AG04449 (cell line): ENCODE measurements at regions not wholly inside any gene's neighbourhood (a gene's known extent, or its start where the extent isn't known, plus 50 kb on each side); places are given as distances from the start of the nearest gene placed in this dataset.

Source experiments
- CTCF ChIA-PET: fragments of 350-600 bp; formaldehyde crosslinking; extraction: SDS; loops from one replicate; lab custom pipeline; 2021; ENCODE audit warnings: antibody characterized with exemption; lab: Yijun Ruan, JAX
- POLR2A ChIA-PET: fragments of 400-600, 350-600 bp; formaldehyde crosslinking; extraction: SDS; loops from one replicate; lab custom pipeline; 2020; ENCODE audit warnings: antibody characterized with exemption, inconsistent platforms; lab: Yijun Ruan, JAX
- DNase-seq: peaks from one replicate; pipeline ENCODE4 v3.0.0-alpha.2; 2010; ENCODE audit warnings: low read depth, low spot score
- H3K4me3 ChIP-seq: 2 replicates; pipeline ENCODE4 v1.5.1; 2011; ENCODE audit warnings: low read depth, mild to moderate bottlenecking, control low read depth, low read length
- TF ChIP-seq, protein P1 (sequence below): IDR thresholded peaks from one replicate; pipeline ENCODE4 v1.5.1; 2011; ENCODE audit warnings: mild to moderate bottlenecking, moderate library complexity, low read length, control low read depth, inconsistent platforms; ENCODE audit not compliant: insufficient read depth; ENCODE audit errors: missing control alignments

DNA sequence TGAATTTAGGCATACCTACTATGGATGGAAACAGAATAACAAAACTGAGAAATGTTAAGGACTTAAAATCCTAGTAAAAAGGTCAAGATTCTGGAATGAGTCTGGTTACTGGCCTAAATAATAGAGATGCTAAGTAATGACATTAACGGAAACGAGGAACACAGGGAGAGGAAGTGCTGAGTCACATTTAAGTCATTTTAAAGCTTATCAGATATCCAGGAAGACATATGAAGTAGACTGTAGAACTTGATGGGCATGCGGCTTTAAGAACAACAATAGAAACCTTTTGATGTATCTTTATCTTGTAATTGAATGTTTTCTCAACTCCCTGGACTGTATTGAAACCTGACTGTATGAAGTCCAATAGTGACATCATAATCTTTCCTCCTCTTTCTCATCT is 1251.4 kb upstream of the CDH6 start:
- ChIA-PET CTCF (no interaction called here), POLR2A (no interaction called here)
- H3K4me3 ChIP-seq = no peak overlapping the region
- TF ChIP-seq, protein P1, sequence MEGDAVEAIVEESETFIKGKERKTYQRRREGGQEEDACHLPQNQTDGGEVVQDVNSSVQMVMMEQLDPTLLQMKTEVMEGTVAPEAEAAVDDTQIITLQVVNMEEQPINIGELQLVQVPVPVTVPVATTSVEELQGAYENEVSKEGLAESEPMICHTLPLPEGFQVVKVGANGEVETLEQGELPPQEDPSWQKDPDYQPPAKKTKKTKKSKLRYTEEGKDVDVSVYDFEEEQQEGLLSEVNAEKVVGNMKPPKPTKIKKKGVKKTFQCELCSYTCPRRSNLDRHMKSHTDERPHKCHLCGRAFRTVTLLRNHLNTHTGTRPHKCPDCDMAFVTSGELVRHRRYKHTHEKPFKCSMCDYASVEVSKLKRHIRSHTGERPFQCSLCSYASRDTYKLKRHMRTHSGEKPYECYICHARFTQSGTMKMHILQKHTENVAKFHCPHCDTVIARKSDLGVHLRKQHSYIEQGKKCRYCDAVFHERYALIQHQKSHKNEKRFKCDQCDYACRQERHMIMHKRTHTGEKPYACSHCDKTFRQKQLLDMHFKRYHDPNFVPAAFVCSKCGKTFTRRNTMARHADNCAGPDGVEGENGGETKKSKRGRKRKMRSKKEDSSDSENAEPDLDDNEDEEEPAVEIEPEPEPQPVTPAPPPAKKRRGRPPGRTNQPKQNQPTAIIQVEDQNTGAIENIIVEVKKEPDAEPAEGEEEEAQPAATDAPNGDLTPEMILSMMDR = no peak
- DNase-seq = no peak

DNA sequence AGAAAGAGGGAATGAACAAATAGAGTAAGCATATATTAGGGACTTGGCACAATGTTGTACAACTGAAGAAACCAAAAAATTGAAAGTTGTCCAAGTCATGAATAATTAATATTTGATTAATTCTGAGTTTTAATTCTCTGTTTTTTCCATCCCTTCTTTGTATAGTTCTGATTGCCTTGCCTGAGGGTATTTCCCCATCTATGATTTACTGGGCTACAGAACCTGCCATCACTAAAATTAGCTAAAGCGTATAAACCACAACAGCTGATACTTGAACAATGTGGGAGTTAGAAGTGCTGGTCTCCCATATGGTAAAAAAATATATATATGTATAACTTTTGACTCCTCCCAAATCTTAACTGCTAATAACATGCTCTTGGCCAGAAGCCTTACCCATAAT is 1253.5 kb upstream of the CDH6 start:
- ChIA-PET CTCF (no interaction called here), POLR2A (no interaction called here)
- no peak for DNase-seq
- no peak overlapping the region for H3K4me3 ChIP-seq
- TF ChIP-seq, protein P1 = no peak

DNA sequence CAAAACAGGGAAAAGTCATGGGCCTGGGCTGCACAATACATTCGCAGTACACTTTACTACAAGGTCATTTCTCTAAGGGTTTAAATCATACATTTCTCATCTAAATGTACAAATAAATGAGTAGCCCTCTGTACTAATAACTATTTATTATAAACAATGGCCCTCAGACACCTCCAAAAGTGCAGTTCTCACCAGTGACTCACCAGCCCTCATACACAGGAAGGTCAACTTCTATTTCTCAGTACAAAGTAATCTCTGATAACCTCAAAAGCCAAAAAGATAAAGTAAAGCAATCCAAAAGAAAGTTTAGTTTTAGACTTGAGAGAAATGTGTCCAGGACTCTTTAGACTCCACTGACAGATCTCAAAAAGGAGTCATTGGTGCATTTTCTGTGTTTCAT is 1258.1 kb upstream of the CDH6 start:
- TF ChIP-seq, protein P1 = no peak
- CTCF ChIA-PET = no interaction called here
- DNase-seq = no peak
- POLR2A ChIA-PET = no interaction called here
- H3K4me3 ChIP-seq = no peak overlapping the region

DNA sequence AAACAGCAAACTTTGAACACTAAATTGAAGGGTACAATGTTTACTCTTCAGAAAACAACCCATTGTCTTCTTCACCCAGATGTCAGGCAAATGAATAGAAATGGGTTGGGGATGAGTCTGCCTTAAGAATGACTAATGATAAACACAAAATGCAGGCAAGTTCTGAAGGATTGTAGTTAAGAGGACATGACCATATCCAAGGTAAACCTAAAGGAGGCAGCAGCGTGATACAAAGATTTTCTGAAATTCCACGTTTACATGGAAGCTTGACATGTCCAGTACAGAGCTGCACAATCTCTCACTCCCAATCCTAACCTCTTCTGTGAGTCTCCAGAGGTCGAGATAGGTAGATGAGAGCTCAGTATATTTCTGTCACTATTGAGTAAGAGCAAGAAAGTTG is 1263.2 kb upstream of the CDH6 start:
- POLR2A ChIA-PET = no interaction called here
- CTCF ChIA-PET = no interaction called here
- TF ChIP-seq, protein P1 = no peak
- no peak overlapping the region for H3K4me3 ChIP-seq
- no peak for DNase-seq

DNA sequence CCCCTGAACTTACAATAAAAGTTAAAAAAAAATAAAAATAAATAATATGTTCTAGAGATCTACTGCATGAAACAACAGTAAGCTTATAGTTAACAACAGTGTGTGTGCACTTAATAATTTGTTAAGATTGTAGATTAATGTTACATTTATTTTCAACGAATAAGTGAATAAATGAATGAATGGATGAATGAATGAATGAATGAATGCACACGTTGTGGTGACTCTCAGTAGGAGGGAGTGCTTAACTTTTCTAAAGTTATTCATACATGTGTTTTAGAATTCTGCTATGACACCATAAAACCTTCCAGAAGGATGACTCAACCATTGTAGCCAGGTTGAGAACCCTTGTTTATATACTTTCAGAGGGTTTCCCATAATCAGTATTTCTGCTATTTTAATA is 1269.4 kb upstream of the CDH6 start:
- CTCF ChIA-PET = no interaction called here
- no peak for DNase-seq
- TF ChIP-seq, protein P1 = no peak
- POLR2A ChIA-PET = no interaction called here
- H3K4me3 ChIP-seq = no peak overlapping the region

DNA sequence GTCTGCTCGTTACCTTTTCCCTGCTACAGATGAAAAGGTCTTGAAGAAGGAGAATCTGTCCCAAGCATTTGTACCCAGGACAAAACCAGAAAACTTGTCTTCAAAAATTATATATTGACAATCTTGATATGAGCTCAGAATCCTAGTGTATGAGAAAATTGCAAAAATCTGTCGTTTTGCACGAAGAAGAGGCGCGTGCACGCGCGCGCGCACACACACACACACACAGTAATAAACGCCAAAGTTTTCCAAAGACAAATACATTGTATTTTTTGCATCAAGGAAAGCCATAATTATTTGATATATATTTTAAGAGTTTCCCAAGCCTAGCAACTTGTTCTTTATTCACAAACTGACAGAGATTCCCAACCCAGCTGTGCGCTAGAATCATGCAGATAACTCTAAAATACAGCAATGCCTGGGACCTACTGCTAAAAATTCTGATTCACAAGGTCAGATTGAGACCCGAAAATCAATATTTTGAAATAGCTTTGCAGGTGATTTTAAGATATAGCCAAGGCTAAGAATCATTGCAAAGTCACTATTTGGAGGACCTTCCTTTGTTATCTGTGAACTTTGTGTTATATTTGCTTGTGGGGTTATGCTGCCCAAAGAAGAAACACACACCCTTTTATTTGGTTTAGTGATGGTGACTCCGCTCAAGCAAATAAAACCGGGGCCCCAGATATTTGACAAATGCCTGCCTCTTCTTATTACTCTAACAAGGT is 1287.7 kb upstream of the CDH6 start:
- DNase-seq = no peak
- CTCF ChIA-PET = no interaction called here
- TF ChIP-seq, protein P1 = no peak
- H3K4me3 ChIP-seq = no peak overlapping the region
- POLR2A ChIA-PET = no interaction called here
